HL-60 (cell line): ENCODE measurements at regions not wholly inside any gene's neighbourhood (a gene's known extent, or its start where the extent isn't known, plus 50 kb on each side); places are given as distances from the start of the nearest gene placed in this dataset.

Source experiments
- CTCF ChIP-seq: IDR thresholded peaks from one replicate; pipeline ENCODE4 v1.5.1; 2011; ENCODE audit warnings: low read length, control low read depth, inconsistent platforms; ENCODE audit not compliant: insufficient read depth
- POLR2AphosphoS5 ChIP-seq: IDR thresholded peaks from 2 replicates; pipeline ENCODE4 v1.6.1; 2012; ENCODE audit warnings: low read depth
- REST ChIP-seq: IDR thresholded peaks from 2 replicates; pipeline ENCODE4 v1.6.1; 2012; ENCODE audit warnings: low read depth; ENCODE audit not compliant: insufficient replicate concordance

GRCh38 chr6:17039266-17039665, 62.6 kb upstream of the STMND1 start:
- TF ChIP-seq CTCF, result no peak
- no peak for TF ChIP-seq REST
- TF ChIP-seq POLR2AphosphoS5, result no peak
